GM12878 (cell line): ENCODE measurements at regions not wholly inside any gene's neighbourhood (a gene's known extent, or its start where the extent isn't known, plus 50 kb on each side); places are given as distances from the start of the nearest gene placed in this dataset.

Source experiments
- ATAC-seq: fragments of 200-7000 bp; cut with Tn5 transposase; 3 replicates; pipeline ENCODE4 v1.9.1; 2020; ENCODE audit warnings: mild to moderate bottlenecking, moderate library complexity
- BruUV-seq: library from RNA; stranded (reverse); fragments of 400-500 nt; replicated peaks from 2 replicates; lab custom pipeline; 2021; lab: Mats Ljungman, UMichigan
- CTCF ChIA-PET: fragments of 300-600 bp; sonication (Branson Sonifier 250); formaldehyde crosslinking; extraction: SDS; loops from one replicate; lab custom pipeline; 2021; ENCODE audit warnings: inconsistent platforms; lab: Yijun Ruan, JAX
- POLR2A ChIA-PET: fragments of 350-600 bp; formaldehyde crosslinking; extraction: SDS; loops from one replicate; lab custom pipeline; 2021; ENCODE audit warnings: inconsistent platforms; lab: Charles Lee
- RAD21 ChIA-PET: fragments of 300-600 bp; sonication (Branson Sonifier 250); formaldehyde crosslinking; loops from one replicate; lab custom pipeline; 2023; ENCODE audit warnings: antibody characterized with exemption; ENCODE audit not compliant: unreplicated experiment; lab: Charles Lee
- SMC1A ChIA-PET: fragments of 300-600 bp; sonication (Branson Sonifier 250); formaldehyde crosslinking; loops from one replicate; lab custom pipeline; 2023; ENCODE audit not compliant: unreplicated experiment, uncharacterized antibody; lab: Charles Lee
- DNase-seq: peaks from one replicate; pipeline ENCODE4 v3.0.0-alpha.2; 2011; ENCODE audit warnings: low read depth, low spot score
- FAIRE-seq: peaks from 3 replicates; lab custom pipeline; 2011; peaks lifted over from hg19 to GRCh38; lab: Jason Lieb, UNC
- H2AFZ ChIP-seq: 2 replicates; pipeline ENCODE4 v1.6.0; 2011; ENCODE audit warnings: low read depth, low read length, control low read depth; ENCODE audit not compliant: control insufficient read depth
- H3K27ac ChIP-seq: 2 replicates; pipeline ENCODE4 v1.5.1; 2011; ENCODE audit warnings: control low read depth; ENCODE audit not compliant: control insufficient read depth, insufficient read depth
- H3K27me3 ChIP-seq, 2 experiments: replicated peaks in 1 of 2; 2 replicates each; pipeline versions ENCODE4 v1.6.0 to v1.6.1; 2011; ENCODE audit warnings: low read length in 1 of 2; ENCODE audit not compliant: control insufficient read depth in 2 of 2, insufficient read depth in 2 of 2
- H3K36me3 ChIP-seq, 2 experiments: 2 replicates each; pipeline ENCODE4 v1.5.1; 2011; ENCODE audit warnings: low read length in 1 of 2; ENCODE audit not compliant: control insufficient read depth in 2 of 2, insufficient read depth in 2 of 2
- H3K4me1 ChIP-seq: 2 replicates; pipeline ENCODE4 v1.6.1; 2011; ENCODE audit warnings: mild to moderate bottlenecking, low read length, moderate library complexity, mixed read lengths; ENCODE audit not compliant: control insufficient read depth, insufficient read depth
- H3K4me2 ChIP-seq: 2 replicates; pipeline ENCODE4 v1.6.0; 2011; ENCODE audit warnings: control low read depth; ENCODE audit not compliant: control insufficient read depth, insufficient read depth
- H3K4me3 ChIP-seq: fragments of 200-600 bp; sonication (generic); 2 replicates; pipeline ENCODE4 v1.5.1; 2016
- H3K79me2 ChIP-seq: 2 replicates; pipeline ENCODE4 v1.6.0; 2011; ENCODE audit warnings: low read length; ENCODE audit not compliant: control insufficient read depth, insufficient read depth
- H3K9ac ChIP-seq: 2 replicates; pipeline ENCODE4 v1.8.0; 2011; ENCODE audit warnings: low read length, control low read depth, mixed read lengths; ENCODE audit not compliant: control insufficient read depth, insufficient read depth
- H3K9me3 ChIP-seq: replicated peaks from 3 replicates; pipeline ENCODE4 v1.5.1; 2011; ENCODE audit warnings: mild to moderate bottlenecking, low read length; ENCODE audit not compliant: control insufficient read depth, insufficient read depth
- H4K20me1 ChIP-seq: 2 replicates; pipeline ENCODE4 v1.6.0; 2011; ENCODE audit not compliant: control insufficient read depth, insufficient read depth
- FOS ChIP-seq: IDR thresholded peaks from 3 replicates; pipeline ENCODE4 v1.6.1; 2011; ENCODE audit warnings: borderline replicate concordance; ENCODE audit not compliant: insufficient read length; ENCODE audit errors: extremely low read depth
- GATAD2B ChIP-seq: fragments of 450-650 bp; conservative IDR thresholded peaks from 2 replicates; pipeline ENCODE4 v1.6.1; 2017; ENCODE audit warnings: low read depth, mild to moderate bottlenecking, moderate library complexity
- HDAC2 ChIP-seq: fragments of 200-600 bp; sonication (generic); IDR thresholded peaks from 2 replicates; pipeline ENCODE4 v1.6.1; 2017
- JUND ChIP-seq: IDR thresholded peaks from 2 replicates; pipeline ENCODE4 v1.6.1; 2012; ENCODE audit warnings: low read depth, mild to moderate bottlenecking, low read length, improper control_type of control experiment, moderate library complexity
- MEF2B ChIP-seq: fragments of 450-650 bp; IDR thresholded peaks from 2 replicates; pipeline ENCODE4 v1.6.1; 2018; ENCODE audit warnings: mild to moderate bottlenecking, moderate library complexity; ENCODE audit not compliant: partially characterized antibody, poor library complexity, severe bottlenecking
- NFXL1 ChIP-seq: fragments of 450-650 bp; IDR thresholded peaks from 2 replicates; pipeline ENCODE4 v1.6.1; 2017; ENCODE audit warnings: antibody characterized with exemption, mild to moderate bottlenecking, borderline replicate concordance
- POLR2AphosphoS5 ChIP-seq: IDR thresholded peaks from 2 replicates; pipeline ENCODE4 v1.6.1; 2011; ENCODE audit warnings: mild to moderate bottlenecking, low read length, inconsistent platforms
- SMAD5 ChIP-seq: IDR thresholded peaks from 2 replicates; pipeline ENCODE4 v1.6.1; 2016; ENCODE audit warnings: antibody characterized with exemption, low read depth
- SP1 ChIP-seq: IDR thresholded peaks from one replicate; pipeline ENCODE4 v1.6.1; 2011; ENCODE audit warnings: low read depth, low read length
- TCF7 ChIP-seq: IDR thresholded peaks from 2 replicates; pipeline ENCODE4 v1.6.1; 2014; ENCODE audit warnings: antibody characterized with exemption, borderline replicate concordance
- WGBS: methylation state at CpG from one replicate; pipeline ENCODE4 v1.1.6; 2016; ENCODE audit warnings: low lambda C conversion rate; ENCODE audit not compliant: insufficient replicate concordance, insufficient coverage; ENCODE audit errors: missing lambda C conversion rate; 5-methylcytosine and 5-hydroxymethylcytosine counted together
- in situ Hi-C: fragments of 300-500 bp; cut with MboI; formaldehyde crosslinking; loops from 9 replicates; pipeline ENCODE4 v1.14.3; 2018; ENCODE audit warnings: mixed read lengths
- intact Hi-C: fragments of 100-400 bp; cut with micrococcal nuclease; formaldehyde crosslinking; loops from one replicate; pipeline ENCODE4 v1.14.2; 2022; ENCODE audit not compliant: unreplicated experiment
- TF ChIP-seq, protein P1 (sequence below): IDR thresholded peaks from 2 replicates; pipeline ENCODE4 v1.6.1; 2012; ENCODE audit warnings: mild to moderate bottlenecking, low read depth, low read length
- TF ChIP-seq, protein P2 (sequence below): fragments of 450-650 bp; IDR thresholded peaks from 2 replicates; pipeline ENCODE4 v1.6.1; 2018; ENCODE audit warnings: borderline replicate concordance, mild to moderate bottlenecking; ENCODE audit not compliant: partially characterized antibody
- TF ChIP-seq, protein P3 (sequence below): fragments of 450-650 bp; formaldehyde crosslinking; IDR thresholded peaks from 2 replicates; pipeline ENCODE4 v1.4.0; 2020; ENCODE audit warnings: mild to moderate bottlenecking, moderate library complexity

DNA sequence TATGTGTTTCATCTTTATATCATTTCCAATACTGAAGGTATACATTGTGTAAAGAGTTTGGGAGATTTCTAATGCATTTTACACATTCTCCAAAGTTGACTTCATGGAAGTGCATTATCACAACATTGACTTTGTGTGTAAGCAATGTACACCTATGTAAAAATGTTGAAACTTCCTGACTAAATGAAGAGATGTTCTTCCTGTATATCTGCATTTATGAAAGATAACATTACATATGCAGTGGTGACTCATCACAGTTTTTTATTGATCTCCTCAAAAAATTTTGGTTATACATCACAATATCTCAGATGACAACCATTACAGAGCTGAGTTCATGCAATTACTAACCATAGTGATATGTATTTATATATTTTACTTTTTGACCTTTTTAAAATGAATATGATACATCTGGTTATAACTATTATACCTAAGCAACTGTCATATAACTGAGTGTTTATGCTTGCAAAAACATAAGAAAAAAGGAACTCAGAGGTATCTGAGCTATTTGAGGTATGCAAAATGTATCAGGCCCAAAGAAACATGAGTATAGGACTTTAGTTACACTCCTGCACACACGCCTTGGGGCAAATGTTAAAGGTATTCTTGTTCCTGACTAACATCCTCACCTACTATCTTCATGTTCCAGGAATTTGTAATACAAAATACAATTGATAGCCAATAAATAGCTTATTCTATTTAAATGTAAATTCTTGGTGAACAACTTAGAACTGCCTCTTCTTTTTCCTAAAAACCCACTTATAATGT is 88.2 kb upstream of the OLFM3 start (continued):
- TF ChIP-seq GATAD2B (no peak), MEF2B (no peak), POLR2AphosphoS5 (no peak), JUND (no peak), TCF7 (no peak), NFXL1 (no peak)
- TF ChIP-seq, protein P1, sequence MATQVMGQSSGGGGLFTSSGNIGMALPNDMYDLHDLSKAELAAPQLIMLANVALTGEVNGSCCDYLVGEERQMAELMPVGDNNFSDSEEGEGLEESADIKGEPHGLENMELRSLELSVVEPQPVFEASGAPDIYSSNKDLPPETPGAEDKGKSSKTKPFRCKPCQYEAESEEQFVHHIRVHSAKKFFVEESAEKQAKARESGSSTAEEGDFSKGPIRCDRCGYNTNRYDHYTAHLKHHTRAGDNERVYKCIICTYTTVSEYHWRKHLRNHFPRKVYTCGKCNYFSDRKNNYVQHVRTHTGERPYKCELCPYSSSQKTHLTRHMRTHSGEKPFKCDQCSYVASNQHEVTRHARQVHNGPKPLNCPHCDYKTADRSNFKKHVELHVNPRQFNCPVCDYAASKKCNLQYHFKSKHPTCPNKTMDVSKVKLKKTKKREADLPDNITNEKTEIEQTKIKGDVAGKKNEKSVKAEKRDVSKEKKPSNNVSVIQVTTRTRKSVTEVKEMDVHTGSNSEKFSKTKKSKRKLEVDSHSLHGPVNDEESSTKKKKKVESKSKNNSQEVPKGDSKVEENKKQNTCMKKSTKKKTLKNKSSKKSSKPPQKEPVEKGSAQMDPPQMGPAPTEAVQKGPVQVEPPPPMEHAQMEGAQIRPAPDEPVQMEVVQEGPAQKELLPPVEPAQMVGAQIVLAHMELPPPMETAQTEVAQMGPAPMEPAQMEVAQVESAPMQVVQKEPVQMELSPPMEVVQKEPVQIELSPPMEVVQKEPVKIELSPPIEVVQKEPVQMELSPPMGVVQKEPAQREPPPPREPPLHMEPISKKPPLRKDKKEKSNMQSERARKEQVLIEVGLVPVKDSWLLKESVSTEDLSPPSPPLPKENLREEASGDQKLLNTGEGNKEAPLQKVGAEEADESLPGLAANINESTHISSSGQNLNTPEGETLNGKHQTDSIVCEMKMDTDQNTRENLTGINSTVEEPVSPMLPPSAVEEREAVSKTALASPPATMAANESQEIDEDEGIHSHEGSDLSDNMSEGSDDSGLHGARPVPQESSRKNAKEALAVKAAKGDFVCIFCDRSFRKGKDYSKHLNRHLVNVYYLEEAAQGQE = no peak
- TF ChIP-seq, all 136 proteins: peak for 0

DNA sequence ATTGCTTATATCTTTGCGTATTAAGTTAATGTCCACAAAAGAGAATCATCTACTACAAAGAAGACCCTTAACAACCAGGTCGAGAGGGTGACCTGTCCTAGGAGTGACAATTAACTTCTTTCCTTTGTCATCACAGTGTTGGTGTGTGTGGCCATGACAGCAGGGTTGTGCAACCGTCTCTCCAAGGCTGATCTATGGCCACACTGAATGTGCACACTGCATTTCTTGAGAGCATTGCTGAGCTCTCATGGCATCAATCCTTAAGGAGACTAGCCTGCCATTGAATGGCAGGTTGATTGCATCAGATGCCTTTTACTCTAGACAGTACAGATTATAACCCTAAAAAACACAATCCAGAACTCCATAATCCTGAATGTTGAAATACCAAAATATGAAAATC is 86.5 kb upstream of the OLFM3 start:
- Histone ChIP-seq H3K4me1 (no peaks in the 10 kb centered on the region), H4K20me1 (no peaks in the 10 kb centered on the region), H3K27me3 (no peaks in the 10 kb centered on the region), H3K4me2 (no peak overlapping the region), H3K27ac (no peak overlapping the region), H3K9me3 (no peaks in the 10 kb centered on the region), H2AFZ (no peak overlapping the region), H3K79me2 (no peaks in the 10 kb centered on the region), H3K9ac (no peak overlapping the region), H3K4me3 (no peak overlapping the region), H3K36me3 (no peaks in the 10 kb centered on the region)
- no peak for ATAC-seq
- intact Hi-C loops = no loop called here
- DNase-seq = no peak
- SMC1A ChIA-PET = no interaction called here
- FAIRE-seq = no peak
- POLR2A ChIA-PET = no interaction called here
- RAD21 ChIA-PET = no interaction called here
- CTCF ChIA-PET = no interaction called here
- in situ Hi-C loops = no loop called here
- no TSS peak for BruUV-seq
- 30% methylated on average over 3 of the region's 3 CpGs for WGBS
- no peak for TF ChIP-seq POLR2AphosphoS5
- no peak for TF ChIP-seq TCF7
- TF ChIP-seq SMAD5 = no peak
- TF ChIP-seq, protein P2, sequence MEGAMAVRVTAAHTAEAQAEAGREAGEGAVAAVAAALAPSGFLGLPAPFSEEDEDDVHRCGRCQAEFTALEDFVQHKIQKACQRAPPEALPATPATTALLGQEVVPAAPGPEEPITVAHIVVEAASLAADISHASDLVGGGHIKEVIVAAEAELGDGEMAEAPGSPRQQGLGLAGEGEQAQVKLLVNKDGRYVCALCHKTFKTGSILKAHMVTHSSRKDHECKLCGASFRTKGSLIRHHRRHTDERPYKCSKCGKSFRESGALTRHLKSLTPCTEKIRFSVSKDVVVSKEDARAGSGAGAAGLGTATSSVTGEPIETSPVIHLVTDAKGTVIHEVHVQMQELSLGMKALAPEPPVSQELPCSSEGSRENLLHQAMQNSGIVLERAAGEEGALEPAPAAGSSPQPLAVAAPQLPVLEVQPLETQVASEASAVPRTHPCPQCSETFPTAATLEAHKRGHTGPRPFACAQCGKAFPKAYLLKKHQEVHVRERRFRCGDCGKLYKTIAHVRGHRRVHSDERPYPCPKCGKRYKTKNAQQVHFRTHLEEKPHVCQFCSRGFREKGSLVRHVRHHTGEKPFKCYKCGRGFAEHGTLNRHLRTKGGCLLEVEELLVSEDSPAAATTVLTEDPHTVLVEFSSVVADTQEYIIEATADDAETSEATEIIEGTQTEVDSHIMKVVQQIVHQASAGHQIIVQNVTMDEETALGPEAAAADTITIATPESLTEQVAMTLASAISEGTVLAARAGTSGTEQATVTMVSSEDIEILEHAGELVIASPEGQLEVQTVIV = no peak
- TF ChIP-seq SP1 = no peak
- no peak for TF ChIP-seq FOS
- TF ChIP-seq, protein P3, sequence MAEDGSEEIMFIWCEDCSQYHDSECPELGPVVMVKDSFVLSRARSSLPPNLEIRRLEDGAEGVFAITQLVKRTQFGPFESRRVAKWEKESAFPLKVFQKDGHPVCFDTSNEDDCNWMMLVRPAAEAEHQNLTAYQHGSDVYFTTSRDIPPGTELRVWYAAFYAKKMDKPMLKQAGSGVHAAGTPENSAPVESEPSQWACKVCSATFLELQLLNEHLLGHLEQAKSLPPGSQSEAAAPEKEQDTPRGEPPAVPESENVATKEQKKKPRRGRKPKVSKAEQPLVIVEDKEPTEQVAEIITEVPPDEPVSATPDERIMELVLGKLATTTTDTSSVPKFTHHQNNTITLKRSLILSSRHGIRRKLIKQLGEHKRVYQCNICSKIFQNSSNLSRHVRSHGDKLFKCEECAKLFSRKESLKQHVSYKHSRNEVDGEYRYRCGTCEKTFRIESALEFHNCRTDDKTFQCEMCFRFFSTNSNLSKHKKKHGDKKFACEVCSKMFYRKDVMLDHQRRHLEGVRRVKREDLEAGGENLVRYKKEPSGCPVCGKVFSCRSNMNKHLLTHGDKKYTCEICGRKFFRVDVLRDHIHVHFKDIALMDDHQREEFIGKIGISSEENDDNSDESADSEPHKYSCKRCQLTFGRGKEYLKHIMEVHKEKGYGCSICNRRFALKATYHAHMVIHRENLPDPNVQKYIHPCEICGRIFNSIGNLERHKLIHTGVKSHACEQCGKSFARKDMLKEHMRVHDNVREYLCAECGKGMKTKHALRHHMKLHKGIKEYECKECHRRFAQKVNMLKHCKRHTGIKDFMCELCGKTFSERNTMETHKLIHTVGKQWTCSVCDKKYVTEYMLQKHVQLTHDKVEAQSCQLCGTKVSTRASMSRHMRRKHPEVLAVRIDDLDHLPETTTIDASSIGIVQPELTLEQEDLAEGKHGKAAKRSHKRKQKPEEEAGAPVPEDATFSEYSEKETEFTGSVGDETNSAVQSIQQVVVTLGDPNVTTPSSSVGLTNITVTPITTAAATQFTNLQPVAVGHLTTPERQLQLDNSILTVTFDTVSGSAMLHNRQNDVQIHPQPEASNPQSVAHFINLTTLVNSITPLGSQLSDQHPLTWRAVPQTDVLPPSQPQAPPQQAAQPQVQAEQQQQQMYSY = no peak
- TF ChIP-seq HDAC2 = no peak
